DND-41 (cell line): ENCODE measurements at regions not wholly inside any gene's neighbourhood (a gene's known extent, or its start where the extent isn't known, plus 50 kb on each side); places are given as distances from the start of the nearest gene placed in this dataset.

Experiments
- ATAC-seq: fragments of 200-7000 bp; cut with Tn5 transposase; 3 replicates; pipeline ENCODE4 v1.9.1; 2021; ENCODE audit warnings: low read depth; ENCODE audit not compliant: insufficient read depth
- DNase-seq: peaks from one replicate; pipeline ENCODE4 v3.0.0-alpha.2; 2020
- H2AFZ ChIP-seq: 2 replicates; pipeline ENCODE4 v1.6.0; 2012; ENCODE audit warnings: low read depth, low read length
- H3K27ac ChIP-seq: 2 replicates; pipeline ENCODE4 v1.5.1; 2012; ENCODE audit warnings: low read length, inconsistent platforms
- H3K27me3 ChIP-seq: fragments of 200-600 bp; sonication (generic); 2 replicates; pipeline ENCODE4 v1.6.0; 2012; ENCODE audit warnings: low read length, mild to moderate bottlenecking, inconsistent platforms; ENCODE audit not compliant: insufficient read depth, poor library complexity
- H3K36me3 ChIP-seq: 2 replicates; pipeline ENCODE4 v1.5.1; 2012; ENCODE audit warnings: low read length, inconsistent platforms; ENCODE audit not compliant: insufficient read depth
- H3K4me1 ChIP-seq: 2 replicates; pipeline ENCODE4 v1.5.1; 2012; ENCODE audit warnings: mild to moderate bottlenecking, low read length; ENCODE audit not compliant: insufficient read depth
- H3K4me2 ChIP-seq: 2 replicates; pipeline ENCODE4 v1.6.0; 2012; ENCODE audit warnings: mild to moderate bottlenecking, moderate library complexity, low read length, inconsistent platforms; ENCODE audit not compliant: insufficient read depth
- H3K4me3 ChIP-seq, 2 experiments: fragments of 200-600 bp in 1 of 2; shearing (Covaris generic) in 1 of 2; 2 replicates each; pipeline ENCODE4 v1.5.1; 2012 to 2016; ENCODE audit warnings: inconsistent platforms in 2 of 2, low read length in 2 of 2, mild to moderate bottlenecking in 2 of 2, low read depth in 1 of 2, moderate library complexity in 1 of 2
- H3K79me2 ChIP-seq: 2 replicates; pipeline ENCODE4 v1.6.0; 2012; ENCODE audit warnings: low read length, inconsistent platforms; ENCODE audit not compliant: insufficient read depth
- H3K9ac ChIP-seq: 2 replicates; pipeline ENCODE4 v1.6.0; 2012; ENCODE audit warnings: low read depth, mild to moderate bottlenecking, inconsistent platforms, low read length, moderate library complexity
- H3K9me3 ChIP-seq: 2 replicates; pipeline ENCODE4 v1.5.1; 2012; ENCODE audit warnings: low read length, moderate library complexity, mild to moderate bottlenecking, inconsistent platforms; ENCODE audit not compliant: insufficient read depth, severe bottlenecking
- H4K20me1 ChIP-seq: 2 replicates; pipeline ENCODE4 v1.6.0; 2012; ENCODE audit warnings: low read length; ENCODE audit not compliant: insufficient read depth
- EZH2 ChIP-seq: IDR thresholded peaks from 3 replicates; pipeline ENCODE4 v1.6.1; 2012; ENCODE audit warnings: borderline replicate concordance, low read depth, mild to moderate bottlenecking, moderate library complexity, low read length, inconsistent platforms; ENCODE audit not compliant: severe bottlenecking
- TF ChIP-seq, protein P1 (sequence below): IDR thresholded peaks from 2 replicates; pipeline ENCODE4 v1.5.1; 2012; ENCODE audit warnings: borderline replicate concordance, low read length, moderate library complexity, mild to moderate bottlenecking; ENCODE audit not compliant: poor library complexity, severe bottlenecking; ENCODE audit errors: extremely low read depth

DNA sequence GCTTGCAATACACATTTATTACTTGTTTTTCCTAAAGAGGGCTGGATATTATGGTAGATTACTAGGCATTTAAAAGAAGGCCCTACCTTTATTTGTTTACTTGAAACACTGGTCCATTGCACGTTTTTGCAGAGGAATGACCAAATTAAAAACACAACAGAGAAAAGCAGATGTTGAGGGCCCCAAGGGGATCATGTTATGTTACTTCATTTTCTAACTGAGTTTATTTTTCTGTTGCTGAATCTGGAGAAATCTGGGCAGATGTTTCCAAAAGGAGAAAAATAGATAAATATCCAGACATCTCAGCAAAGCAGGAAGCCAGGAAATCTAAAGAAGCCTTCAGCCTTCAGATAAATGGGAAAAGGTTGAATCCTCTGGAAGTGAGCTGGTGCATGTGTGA, 353.0 kb downstream of the NDFIP2 start:
- TF ChIP-seq EZH2: no peak
- TF ChIP-seq, protein P1, sequence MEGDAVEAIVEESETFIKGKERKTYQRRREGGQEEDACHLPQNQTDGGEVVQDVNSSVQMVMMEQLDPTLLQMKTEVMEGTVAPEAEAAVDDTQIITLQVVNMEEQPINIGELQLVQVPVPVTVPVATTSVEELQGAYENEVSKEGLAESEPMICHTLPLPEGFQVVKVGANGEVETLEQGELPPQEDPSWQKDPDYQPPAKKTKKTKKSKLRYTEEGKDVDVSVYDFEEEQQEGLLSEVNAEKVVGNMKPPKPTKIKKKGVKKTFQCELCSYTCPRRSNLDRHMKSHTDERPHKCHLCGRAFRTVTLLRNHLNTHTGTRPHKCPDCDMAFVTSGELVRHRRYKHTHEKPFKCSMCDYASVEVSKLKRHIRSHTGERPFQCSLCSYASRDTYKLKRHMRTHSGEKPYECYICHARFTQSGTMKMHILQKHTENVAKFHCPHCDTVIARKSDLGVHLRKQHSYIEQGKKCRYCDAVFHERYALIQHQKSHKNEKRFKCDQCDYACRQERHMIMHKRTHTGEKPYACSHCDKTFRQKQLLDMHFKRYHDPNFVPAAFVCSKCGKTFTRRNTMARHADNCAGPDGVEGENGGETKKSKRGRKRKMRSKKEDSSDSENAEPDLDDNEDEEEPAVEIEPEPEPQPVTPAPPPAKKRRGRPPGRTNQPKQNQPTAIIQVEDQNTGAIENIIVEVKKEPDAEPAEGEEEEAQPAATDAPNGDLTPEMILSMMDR: no peak
- Histone ChIP-seq H2AFZ (no peak overlapping the region), H3K4me1 (no peaks in the 10 kb centered on the region), H4K20me1 (no peaks in the 10 kb centered on the region), H3K36me3 (no peaks in the 10 kb centered on the region), H3K27ac (no peak overlapping the region), H3K4me3 (no peak overlapping the region), H3K9me3 (no peaks in the 10 kb centered on the region), H3K27me3 (no peaks in the 10 kb centered on the region), H3K79me2 (no peaks in the 10 kb centered on the region), H3K9ac (no peak overlapping the region), H3K4me2 (no peak overlapping the region)
- no peak for ATAC-seq
- DNase-seq: no peak

DNA sequence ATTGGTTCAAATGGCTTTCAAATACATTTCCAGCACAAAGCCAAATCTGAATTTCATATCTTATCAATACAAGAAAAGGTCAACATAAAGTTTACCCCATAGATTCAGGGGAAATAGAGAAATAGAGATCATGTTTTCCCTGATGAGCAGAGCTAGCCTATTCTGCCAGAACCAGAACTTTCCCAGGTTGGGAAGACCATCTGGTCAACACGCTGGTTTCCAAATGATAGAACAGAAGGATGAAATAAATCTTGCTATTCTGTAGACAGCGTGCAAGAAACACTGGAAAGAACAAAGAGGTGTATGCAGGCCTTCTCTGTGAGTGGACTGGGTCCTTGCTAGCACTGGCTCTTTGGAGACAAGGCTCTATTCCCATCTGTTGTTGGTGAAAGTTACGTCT, 350.6 kb downstream of the NDFIP2 start:
- no peak for DNase-seq
- no peak overlapping the region for H3K9ac ChIP-seq
- H3K27me3 ChIP-seq: no peaks in the 10 kb centered on the region
- no peaks in the 10 kb centered on the region for H4K20me1 ChIP-seq
- H3K27ac ChIP-seq: no peak overlapping the region
- no peak for TF ChIP-seq EZH2
- TF ChIP-seq, protein P1: no peak
- H3K79me2 ChIP-seq: no peaks in the 10 kb centered on the region
- no peaks in the 10 kb centered on the region for H3K9me3 ChIP-seq
- H3K4me3 ChIP-seq: no peak overlapping the region
- H3K36me3 ChIP-seq: no peaks in the 10 kb centered on the region
- ATAC-seq: no peak
- no peak overlapping the region for H3K4me2 ChIP-seq
- no peaks in the 10 kb centered on the region for H3K4me1 ChIP-seq
- H2AFZ ChIP-seq: no peak overlapping the region

DNA sequence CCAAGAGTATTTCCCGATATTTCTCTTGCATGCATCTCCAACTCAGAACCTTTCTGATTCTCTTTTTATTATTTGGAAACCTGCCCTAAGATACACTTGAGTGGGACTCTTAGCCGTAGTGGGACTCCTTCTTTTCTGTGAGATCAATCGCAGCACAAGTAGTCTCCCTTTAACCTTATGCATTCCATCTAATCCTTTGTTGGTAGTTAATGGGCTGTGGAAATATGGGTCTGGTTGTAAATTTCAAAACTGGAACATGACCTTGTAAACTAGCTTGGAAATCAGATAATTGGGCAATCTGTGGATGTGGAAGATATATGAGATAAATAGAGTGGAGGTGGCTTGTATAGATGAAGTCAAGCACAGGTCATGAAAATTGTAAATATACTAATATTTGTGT, 350.0 kb downstream of the NDFIP2 start:
- DNase-seq: no peak
- Histone ChIP-seq H3K4me2 (no peak overlapping the region), H3K9ac (no peak overlapping the region), H3K27ac (no peak overlapping the region), H3K4me3 (no peak overlapping the region), H2AFZ (no peak overlapping the region), H3K36me3 (no peaks in the 10 kb centered on the region), H3K79me2 (no peaks in the 10 kb centered on the region), H3K27me3 (no peaks in the 10 kb centered on the region), H3K4me1 (no peaks in the 10 kb centered on the region), H3K9me3 (no peaks in the 10 kb centered on the region), H4K20me1 (no peaks in the 10 kb centered on the region)
- no peak for ATAC-seq
- TF ChIP-seq, protein P1: no peak
- TF ChIP-seq EZH2: no peak

DNA sequence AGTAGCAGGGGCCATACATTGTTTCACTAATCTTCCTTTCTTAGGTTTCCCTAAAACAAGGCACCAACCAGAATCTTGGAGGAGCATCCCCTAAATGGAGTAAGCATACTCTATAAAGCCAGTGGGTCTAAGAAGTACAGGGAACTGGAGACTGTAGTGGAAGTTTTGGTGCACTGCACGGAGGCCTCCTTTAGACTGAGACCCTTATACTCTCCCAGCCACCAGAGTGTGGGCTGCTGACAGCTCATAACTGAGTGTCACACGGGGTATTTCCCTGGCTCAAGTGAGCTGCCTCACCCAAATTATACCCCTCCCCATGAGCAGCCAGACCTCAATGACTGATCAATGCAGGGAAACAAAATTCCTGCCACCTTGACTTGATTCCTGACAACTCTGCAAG, 349.5 kb downstream of the NDFIP2 start:
- H3K4me2 ChIP-seq: no peak overlapping the region
- no peak overlapping the region for H2AFZ ChIP-seq
- DNase-seq (no peak), ATAC-seq (no peak)
- H3K4me3 ChIP-seq: no peak overlapping the region
- TF ChIP-seq EZH2: no peak
- TF ChIP-seq, protein P1: no peak
- no peaks in the 10 kb centered on the region for H4K20me1 ChIP-seq
- H3K27me3 ChIP-seq: no peaks in the 10 kb centered on the region
- H3K4me1 ChIP-seq: no peaks in the 10 kb centered on the region
- no peaks in the 10 kb centered on the region for H3K9me3 ChIP-seq
- no peak overlapping the region for H3K27ac ChIP-seq
- no peak overlapping the region for H3K9ac ChIP-seq
- H3K36me3 ChIP-seq: no peaks in the 10 kb centered on the region
- H3K79me2 ChIP-seq: no peaks in the 10 kb centered on the region
